HG03460 (cell line): ENCODE measurements at regions not wholly inside any gene's neighbourhood (a gene's known extent, or its start where the extent isn't known, plus 50 kb on each side); places are given as distances from the start of the nearest gene placed in this dataset.
A peak's percentile ranks its signal among the peaks of the same experiment; 100 is the strongest.

Experiments used
- ATAC-seq: cut with Tn5 transposase; IDR thresholded peaks from one replicate; pipeline ENCODE4 v1.9.1; 2021; ENCODE audit not compliant: unreplicated experiment

- ATAC-seq = peak; percentile 93
Observed at GRCh38 chr18:60146220-60146960, 226.2 kb downstream of the MC4R start.

GRCh38 chr18:60145776-60146175, 226.8 kb downstream of the MC4R start:
- ATAC-seq = peak; percentile 22

GRCh38 chr18:60134806-60135205, 235.0 kb downstream of the PMAIP1 start:
- no peak for ATAC-seq

- no peak for ATAC-seq
Observed at GRCh38 chr18:60130284-60130683, 230.5 kb downstream of the PMAIP1 start.

GRCh38 chr18:60123031-60123430, 223.2 kb downstream of the PMAIP1 start:
- no peak for ATAC-seq

GRCh38 chr18:60122339-60122738, 222.5 kb downstream of the PMAIP1 start:
- ATAC-seq = no peak

- no peak for ATAC-seq
Observed at GRCh38 chr18:60120231-60120750, 220.5 kb downstream of the PMAIP1 start.

GRCh38 chr18:60117321-60117720, 217.5 kb downstream of the PMAIP1 start:
- no peak for ATAC-seq

- ATAC-seq = no peak
Observed at GRCh38 chr18:60113396-60113795, 213.6 kb downstream of the PMAIP1 start.

- no peak for ATAC-seq
Observed at GRCh38 chr18:60112369-60112768, 212.6 kb downstream of the PMAIP1 start.

- no peak for ATAC-seq
Observed at GRCh38 chr18:60111525-60111924, 211.7 kb downstream of the PMAIP1 start.

GRCh38 chr18:60110836-60111235, 211.0 kb downstream of the PMAIP1 start:
- no peak for ATAC-seq

- ATAC-seq = no peak
Observed at GRCh38 chr18:60100778-60101177, 201.0 kb downstream of the PMAIP1 start.

- no peak for ATAC-seq
Observed at GRCh38 chr18:60099709-60100108, 199.9 kb downstream of the PMAIP1 start.

- no peak for ATAC-seq
Observed at GRCh38 chr18:60096428-60096827, 196.6 kb downstream of the PMAIP1 start.

- no peak for ATAC-seq
Observed at GRCh38 chr18:60092073-60092472, 192.3 kb downstream of the PMAIP1 start.

GRCh38 chr18:60090170-60090569, 190.4 kb downstream of the PMAIP1 start:
- peak; percentile 52 for ATAC-seq

- no peak for ATAC-seq
Observed at GRCh38 chr18:60082790-60083189, 183.0 kb downstream of the PMAIP1 start.

- no peak for ATAC-seq
Observed at GRCh38 chr18:60082282-60082681, 182.5 kb downstream of the PMAIP1 start.

GRCh38 chr18:60075477-60075876, 175.7 kb downstream of the PMAIP1 start:
- no peak for ATAC-seq

GRCh38 chr18:60070631-60071030, 170.8 kb downstream of the PMAIP1 start:
- ATAC-seq = no peak

GRCh38 chr18:60069145-60069544, 169.3 kb downstream of the PMAIP1 start:
- no peak for ATAC-seq
